ENCODE measurements at regions not wholly inside any gene's neighbourhood (a gene's known extent, or its start where the extent isn't known, plus 50 kb on each side); places are given as distances from the start of the nearest gene placed in this dataset.

- Histone ChIP-seq H3K36me3 (replicated peaks in 1 of 2; ENCODE audit: control insufficient read depth in 1 of 2, insufficient read depth in 2 of 2, low read length in 2 of 2) (no peaks in the 10 kb centered on the region), H2AFZ (ENCODE audit: insufficient read depth, low read depth, low read length, poor library complexity, severe bottlenecking) (no peak overlapping the region), H3K79me2 (ENCODE audit: insufficient read depth, low read length) (no peaks in the 10 kb centered on the region), H3K27ac (ENCODE audit: low read depth in 1 of 2, low read length in 2 of 2) (no peak overlapping the region), H3K9ac (ENCODE audit: insufficient read depth, low read length, poor library complexity, severe bottlenecking) (no peak overlapping the region), H3K27me3 (ENCODE audit: control insufficient read depth in 2 of 2, insufficient read depth in 2 of 2, low read length in 2 of 2) (no peaks in the 10 kb centered on the region), H3K4me3 (replicated peaks in 1 of 3; ENCODE audit: low read depth in 2 of 3, low read length in 3 of 3) (no peak overlapping the region), H3K4me1 (ENCODE audit: control insufficient read depth in 1 of 2, insufficient read depth in 2 of 2, low read length in 2 of 2) (no peaks in the 10 kb centered on the region), H3K4me2 (replicated peaks; ENCODE audit: extremely low read depth, low read length, poor library complexity, severe bottlenecking) (no peak overlapping the region), H4K20me1 (ENCODE audit: insufficient read depth, low read length) (no peaks in the 10 kb centered on the region), H3K9me3 (replicated peaks in 1 of 2; ENCODE audit: control insufficient read depth in 1 of 2, insufficient read depth in 1 of 2, low read length in 2 of 2) (no peaks in the 10 kb centered on the region)
- no peaks in the 10 kb centered on the region for H3K4me1 Mint-ChIP-seq
- H3K4me3 Mint-ChIP-seq, result no peak overlapping the region
- peaks cover 0 to 4% (median 0%) of the 10 kb centered on the region in 3 donors for H3K27me3 Mint-ChIP-seq (ENCODE audit: low read depth in 3 of 3)
- intact Hi-C loops (cut with micrococcal nuclease), result no loop called here
- no peak overlapping the region for H3K27ac Mint-ChIP-seq
- no peaks in the 10 kb centered on the region for H3K36me3 Mint-ChIP-seq
- H3K9me3 Mint-ChIP-seq, result peaks cover 0 to 9% (median 3%) of the 10 kb centered on the region in 7 donors
- TF ChIP-seq, protein P1, sequence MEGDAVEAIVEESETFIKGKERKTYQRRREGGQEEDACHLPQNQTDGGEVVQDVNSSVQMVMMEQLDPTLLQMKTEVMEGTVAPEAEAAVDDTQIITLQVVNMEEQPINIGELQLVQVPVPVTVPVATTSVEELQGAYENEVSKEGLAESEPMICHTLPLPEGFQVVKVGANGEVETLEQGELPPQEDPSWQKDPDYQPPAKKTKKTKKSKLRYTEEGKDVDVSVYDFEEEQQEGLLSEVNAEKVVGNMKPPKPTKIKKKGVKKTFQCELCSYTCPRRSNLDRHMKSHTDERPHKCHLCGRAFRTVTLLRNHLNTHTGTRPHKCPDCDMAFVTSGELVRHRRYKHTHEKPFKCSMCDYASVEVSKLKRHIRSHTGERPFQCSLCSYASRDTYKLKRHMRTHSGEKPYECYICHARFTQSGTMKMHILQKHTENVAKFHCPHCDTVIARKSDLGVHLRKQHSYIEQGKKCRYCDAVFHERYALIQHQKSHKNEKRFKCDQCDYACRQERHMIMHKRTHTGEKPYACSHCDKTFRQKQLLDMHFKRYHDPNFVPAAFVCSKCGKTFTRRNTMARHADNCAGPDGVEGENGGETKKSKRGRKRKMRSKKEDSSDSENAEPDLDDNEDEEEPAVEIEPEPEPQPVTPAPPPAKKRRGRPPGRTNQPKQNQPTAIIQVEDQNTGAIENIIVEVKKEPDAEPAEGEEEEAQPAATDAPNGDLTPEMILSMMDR (IDR thresholded peaks at IDR 0.05), result no peak
- no peak for DNase-seq
These were observed 137.9 kb upstream of the ZKSCAN2 start for GRCh38 chr16:25395528-25395927.

DNA sequence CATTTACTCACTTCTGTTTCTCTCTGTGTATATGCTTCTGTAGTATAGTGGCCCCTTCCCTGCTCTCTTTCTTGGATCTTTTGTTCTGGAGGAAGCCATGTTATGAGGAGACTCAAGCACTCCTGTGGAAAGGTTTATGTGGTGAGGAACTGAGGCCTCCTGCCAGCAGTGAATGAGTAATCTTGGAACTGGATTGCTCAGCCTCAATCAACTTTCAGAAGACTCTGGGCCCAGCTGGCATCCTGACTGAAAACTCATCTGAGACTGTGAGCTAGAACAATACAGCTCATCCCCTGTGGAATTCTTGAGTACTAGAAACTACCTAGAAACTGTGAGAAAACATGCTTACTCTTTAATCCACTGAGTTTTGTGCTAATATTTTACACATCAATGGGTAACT lies 133.1 kb upstream of the ZKSCAN2 start:
- Histone ChIP-seq H3K36me3 (replicated peaks in 1 of 2; ENCODE audit: control insufficient read depth in 1 of 2, insufficient read depth in 2 of 2, low read length in 2 of 2) (no peaks in the 10 kb centered on the region), H3K79me2 (ENCODE audit: insufficient read depth, low read length) (no peaks in the 10 kb centered on the region), H2AFZ (ENCODE audit: insufficient read depth, low read depth, low read length, poor library complexity, severe bottlenecking) (no peak overlapping the region), H4K20me1 (ENCODE audit: insufficient read depth, low read length) (no peaks in the 10 kb centered on the region), H3K4me2 (replicated peaks; ENCODE audit: extremely low read depth, low read length, poor library complexity, severe bottlenecking) (no peak overlapping the region), H3K4me1 (ENCODE audit: control insufficient read depth in 1 of 2, insufficient read depth in 2 of 2, low read length in 2 of 2) (no peaks in the 10 kb centered on the region), H3K27me3 (ENCODE audit: control insufficient read depth in 2 of 2, insufficient read depth in 2 of 2, low read length in 2 of 2) (no peaks in the 10 kb centered on the region), H3K27ac (ENCODE audit: low read depth in 1 of 2, low read length in 2 of 2) (no peak overlapping the region), H3K4me3 (replicated peaks in 1 of 3; ENCODE audit: low read depth in 2 of 3, low read length in 3 of 3) (no peak overlapping the region), H3K9ac (ENCODE audit: insufficient read depth, low read length, poor library complexity, severe bottlenecking) (no peak overlapping the region), H3K9me3 (replicated peaks in 1 of 2; ENCODE audit: control insufficient read depth in 1 of 2, insufficient read depth in 1 of 2, low read length in 2 of 2) (no peaks in the 10 kb centered on the region)
- Mint-ChIP-seq H3K4me3 (no peak overlapping the region), H3K9me3 (peaks cover 0 to 6% (median 3%) of the 10 kb centered on the region in 7 donors), H3K27me3 (ENCODE audit: low read depth in 3 of 3) (peaks cover 0 to 4% (median 4%) of the 10 kb centered on the region in 3 donors), H3K27ac (peak overlapping the region in 1 of 7 donors; percentile 33), H3K36me3 (no peaks in the 10 kb centered on the region), H3K4me1 (no peaks in the 10 kb centered on the region)
- intact Hi-C loops (cut with micrococcal nuclease), result no loop called here
- TF ChIP-seq, protein P1 (IDR thresholded peaks at IDR 0.05), result no peak
- no peak for DNase-seq
